Smooth muscle cell (in vitro differentiated cells): ENCODE measurements at regions not wholly inside any gene's neighbourhood (a gene's known extent, or its start where the extent isn't known, plus 50 kb on each side); places are given as distances from the start of the nearest gene placed in this dataset.

ENCODE experiments used
- DNase-seq: peaks from one replicate; lab custom pipeline; 2025; ENCODE audit not compliant: unreplicated experiment; lab: John Stamatoyannopoulos, UW
- H2AFZ ChIP-seq: fragments of 200-600 bp; sonication (generic); 2 replicates; pipeline ENCODE4 v1.6.0; 2016; ENCODE audit warnings: antibody characterized with exemption, low read depth, mild to moderate bottlenecking
- H3F3A ChIP-seq: fragments of 200-600 bp; sonication (generic); 2 replicates; pipeline ENCODE4 v1.6.0; 2017; ENCODE audit warnings: antibody characterized with exemption, low read depth
- H3K27ac ChIP-seq: fragments of 200-600 bp; sonication (generic); 2 replicates; pipeline ENCODE4 v1.5.1; 2016; ENCODE audit warnings: low read depth, mild to moderate bottlenecking
- H3K27me3 ChIP-seq: fragments of 200-600 bp; sonication (generic); 2 replicates; pipeline ENCODE4 v1.6.1; 2016; ENCODE audit warnings: low read depth, mild to moderate bottlenecking
- H3K36me3 ChIP-seq: fragments of 200-600 bp; sonication (generic); 2 replicates; pipeline ENCODE4 v1.5.1; 2016; ENCODE audit warnings: low read depth
- H3K4me1 ChIP-seq: fragments of 200-600 bp; sonication (generic); 2 replicates; pipeline ENCODE4 v1.5.1; 2016; ENCODE audit warnings: low read depth
- H3K4me2 ChIP-seq: fragments of 200-600 bp; sonication (generic); 2 replicates; pipeline ENCODE4 v1.6.0; 2016; ENCODE audit warnings: mild to moderate bottlenecking
- H3K4me3 ChIP-seq: fragments of 200-600 bp; sonication (generic); 2 replicates; pipeline ENCODE4 v1.5.1; 2016; ENCODE audit warnings: mild to moderate bottlenecking
- H3K79me2 ChIP-seq: fragments of 200-600 bp; sonication (generic); 2 replicates; pipeline ENCODE4 v1.6.0; 2016; ENCODE audit warnings: low read depth, mild to moderate bottlenecking
- H3K9ac ChIP-seq: fragments of 200-600 bp; sonication (generic); 2 replicates; pipeline ENCODE4 v1.6.0; 2016; ENCODE audit warnings: low read depth
- H3K9me3 ChIP-seq: fragments of 200-600 bp; sonication (generic); replicated peaks from 2 replicates; pipeline ENCODE4 v1.5.1; 2016; ENCODE audit warnings: low read depth
- H4K20me1 ChIP-seq: fragments of 200-600 bp; sonication (generic); 2 replicates; pipeline ENCODE4 v1.6.0; 2016; ENCODE audit warnings: low read depth
- CTCF ChIP-seq: fragments of 200-600 bp; sonication (generic); IDR thresholded peaks from 2 replicates; pipeline ENCODE4 v1.5.1; 2017; ENCODE audit warnings: borderline replicate concordance, mild to moderate bottlenecking, antibody characterized with exemption; ENCODE audit not compliant: insufficient read depth, poor library complexity, severe bottlenecking
- WGBS: methylation state at CpG from one replicate; pipeline ENCODE4 v1.1.7; 2016; ENCODE audit warnings: low lambda C conversion rate; 5-methylcytosine and 5-hydroxymethylcytosine counted together

GRCh38 chr13:77457966-77458365, 77.5 kb upstream of the SCEL start:
- Histone ChIP-seq H3K9me3 (no peaks in the 10 kb centered on the region), H3K36me3 (no peaks in the 10 kb centered on the region), H4K20me1 (no peaks in the 10 kb centered on the region), H3K4me2 (no peak overlapping the region), H3K27me3 (no peaks in the 10 kb centered on the region), H3K79me2 (no peaks in the 10 kb centered on the region), H3K27ac (no peak overlapping the region), H2AFZ (no peak overlapping the region), H3K4me3 (no peak overlapping the region), H3K4me1 (peaks cover 8% of the 10 kb centered on the region), H3K9ac (no peak overlapping the region), H3F3A (no peaks in the 10 kb centered on the region)
- WGBS: 36% methylated on average over 3 of the region's 3 CpGs
- TF ChIP-seq CTCF: no peak
- no peak for DNase-seq

- Histone ChIP-seq H3K4me3 (no peak overlapping the region), H3K27me3 (no peaks in the 10 kb centered on the region), H3K4me2 (no peak overlapping the region), H3K9ac (no peak overlapping the region), H3F3A (no peaks in the 10 kb centered on the region), H3K9me3 (no peaks in the 10 kb centered on the region), H3K27ac (no peak overlapping the region), H2AFZ (no peak overlapping the region), H3K79me2 (no peaks in the 10 kb centered on the region), H4K20me1 (no peaks in the 10 kb centered on the region), H3K36me3 (no peaks in the 10 kb centered on the region), H3K4me1 (peaks cover 8% of the 10 kb centered on the region)
- DNase-seq: no peak
- no peak for TF ChIP-seq CTCF
- 77% methylated on average over 1 of the region's 1 CpG for WGBS
Observed at GRCh38 chr13:77456271-77456670, 79.2 kb upstream of the SCEL start.

- Histone ChIP-seq H3K36me3 (no peaks in the 10 kb centered on the region), H3K4me1 (no peaks in the 10 kb centered on the region), H3K27ac (no peak overlapping the region), H4K20me1 (no peaks in the 10 kb centered on the region), H3F3A (no peaks in the 10 kb centered on the region), H3K79me2 (no peaks in the 10 kb centered on the region), H3K9me3 (no peaks in the 10 kb centered on the region), H3K4me3 (no peak overlapping the region), H3K27me3 (no peaks in the 10 kb centered on the region), H3K4me2 (no peak overlapping the region), H3K9ac (no peak overlapping the region), H2AFZ (no peak overlapping the region)
- DNase-seq: no peak
- WGBS: 97% methylated on average over 2 of the region's 2 CpGs
- TF ChIP-seq CTCF: no peak
Observed at GRCh38 chr13:77449265-77449664, 86.2 kb upstream of the SCEL start.

GRCh38 chr13:77448689-77449088, 86.8 kb upstream of the SCEL start:
- no peaks in the 10 kb centered on the region for H4K20me1 ChIP-seq
- H3K4me1 ChIP-seq: no peaks in the 10 kb centered on the region
- no peak overlapping the region for H3K4me3 ChIP-seq
- no peaks in the 10 kb centered on the region for H3K36me3 ChIP-seq
- no peak for TF ChIP-seq CTCF
- no peaks in the 10 kb centered on the region for H3F3A ChIP-seq
- H3K27ac ChIP-seq: no peak overlapping the region
- WGBS: 75% methylated on average over 4 of the region's 4 CpGs
- no peaks in the 10 kb centered on the region for H3K9me3 ChIP-seq
- no peak overlapping the region for H2AFZ ChIP-seq
- H3K79me2 ChIP-seq: no peaks in the 10 kb centered on the region
- no peak overlapping the region for H3K4me2 ChIP-seq
- no peaks in the 10 kb centered on the region for H3K27me3 ChIP-seq
- no peak overlapping the region for H3K9ac ChIP-seq
- no peak for DNase-seq
